ENCODE measurements at regions not wholly inside any gene's neighbourhood (a gene's known extent, or its start where the extent isn't known, plus 50 kb on each side); places are given as distances from the start of the nearest gene placed in this dataset.
"Not testable (repeated sequence)": the region's sequence is repeated elsewhere in the genome, so short reads cannot be mapped to it uniquely, and the experiment has no call there.

DNA sequence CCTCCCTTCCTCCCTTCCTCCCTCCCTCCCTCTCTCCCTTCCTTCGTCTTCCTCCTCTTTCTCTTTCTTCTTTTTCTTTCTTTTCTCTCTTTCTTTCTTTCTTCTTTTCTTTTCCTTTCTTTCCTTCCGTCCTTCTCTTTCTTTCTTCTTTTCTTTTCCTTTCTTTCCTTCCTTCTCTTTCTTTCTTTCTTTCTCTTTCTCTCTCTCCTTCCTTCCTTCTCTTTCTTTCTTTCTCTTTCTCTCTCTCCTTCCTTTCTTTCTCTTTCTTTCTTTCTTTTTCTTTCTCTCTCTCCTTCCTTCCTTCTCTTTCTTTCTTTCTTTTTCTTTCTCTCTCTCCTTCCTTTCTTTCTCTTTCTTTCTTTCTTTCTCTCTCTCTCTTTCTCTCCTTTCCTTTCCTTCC lies 84.4 kb upstream of the SLC24A2 start:
- not testable (repeated sequence) for ATAC-seq (replicated peaks); H3K27ac Mint-ChIP-seq; DNase-seq; H3K9me3 Mint-ChIP-seq; H3K36me3 Mint-ChIP-seq; H3K4me3 Mint-ChIP-seq; H3K4me1 Mint-ChIP-seq
- H3K27me3 Mint-ChIP-seq: peaks cover 7 to 16% of the 10 kb centered on the region in 2 donors

- Mint-ChIP-seq H3K27me3 (peaks cover 7 to 9% of the 10 kb centered on the region in 2 donors), H3K27ac (no peak overlapping the region), H3K9me3 (peaks cover 4 to 8% of the 10 kb centered on the region in 2 donors), H3K36me3 (no peaks in the 10 kb centered on the region), H3K4me3 (no peak overlapping the region), H3K4me1 (no peaks in the 10 kb centered on the region)
- no peak for DNase-seq
- ATAC-seq (replicated peaks): no peak
These were observed 82.2 kb upstream of the SLC24A2 start for GRCh38 chr9:19870988-19871387.

DNA sequence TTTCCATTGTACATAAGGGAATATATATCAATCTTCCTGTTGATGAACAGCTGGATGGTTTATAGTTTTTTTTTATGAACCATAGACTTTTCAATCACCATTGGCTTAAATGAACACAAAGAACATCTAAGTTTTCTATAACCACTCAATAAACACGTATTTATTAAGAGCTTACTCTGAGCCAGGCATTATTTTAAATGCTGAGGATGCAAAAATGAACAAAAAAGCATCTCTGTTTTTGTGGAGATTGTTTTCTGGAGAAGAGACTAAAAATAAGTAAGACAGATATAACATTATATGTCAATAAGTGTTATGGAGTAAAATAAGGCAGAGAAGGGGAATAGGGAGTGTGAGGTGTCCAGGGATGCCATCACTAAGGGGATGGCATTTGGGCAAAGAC lies 52.1 kb upstream of the SLC24A2 start:
- Mint-ChIP-seq H3K4me3 (no peak overlapping the region), H3K4me1 (no peaks in the 10 kb centered on the region), H3K36me3 (no peaks in the 10 kb centered on the region), H3K27me3 (peaks cover 0 to 5% of the 10 kb centered on the region in 2 donors), H3K9me3 (peaks cover 0 to 1% of the 10 kb centered on the region in 2 donors), H3K27ac (no peak overlapping the region)
- ATAC-seq (replicated peaks) (no peak), DNase-seq (no peak)
